ENCODE measurements at regions not wholly inside any gene's neighbourhood (a gene's known extent, or its start where the extent isn't known, plus 50 kb on each side); places are given as distances from the start of the nearest gene placed in this dataset.

- no peak for DNase-seq (ENCODE audit: low read depth in 1 of 2, low spot score in 1 of 2)
These were observed 262.9 kb downstream of the PTPRU start for GRCh38 chr1:29499104-29499650.

GRCh38 chr1:29498126-29499103, 262.1 kb downstream of the PTPRU start:
- no peak for DNase-seq (ENCODE audit: low read depth in 1 of 2, low spot score in 1 of 2)

GRCh38 chr1:29497395-29498125, 261.2 kb downstream of the PTPRU start:
- DNase-seq (ENCODE audit: low read depth in 1 of 2, low spot score in 1 of 2): no peak

DNA sequence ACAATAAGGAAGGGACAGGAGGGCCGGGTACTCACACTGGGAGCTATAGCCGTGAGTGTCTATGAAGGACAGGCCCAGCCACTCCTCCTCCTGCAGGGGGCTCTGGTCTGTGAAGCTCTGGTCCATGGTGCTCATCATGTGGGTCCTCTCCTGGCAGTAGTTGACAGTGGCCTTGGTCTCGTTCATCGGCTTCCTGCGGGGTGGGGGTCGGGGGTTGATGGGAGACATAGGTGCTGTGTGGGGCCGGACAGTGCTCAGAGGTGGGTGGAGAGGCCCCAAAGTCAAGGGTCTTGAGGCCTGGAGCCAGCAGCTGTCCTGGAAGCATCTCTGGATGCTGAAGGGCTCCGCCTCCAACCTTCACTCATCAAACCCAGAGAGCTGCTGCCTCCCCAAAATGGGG, 260.4 kb downstream of the PTPRU start:
- no peak for DNase-seq (ENCODE audit: low read depth in 1 of 2, low spot score in 1 of 2)

DNA sequence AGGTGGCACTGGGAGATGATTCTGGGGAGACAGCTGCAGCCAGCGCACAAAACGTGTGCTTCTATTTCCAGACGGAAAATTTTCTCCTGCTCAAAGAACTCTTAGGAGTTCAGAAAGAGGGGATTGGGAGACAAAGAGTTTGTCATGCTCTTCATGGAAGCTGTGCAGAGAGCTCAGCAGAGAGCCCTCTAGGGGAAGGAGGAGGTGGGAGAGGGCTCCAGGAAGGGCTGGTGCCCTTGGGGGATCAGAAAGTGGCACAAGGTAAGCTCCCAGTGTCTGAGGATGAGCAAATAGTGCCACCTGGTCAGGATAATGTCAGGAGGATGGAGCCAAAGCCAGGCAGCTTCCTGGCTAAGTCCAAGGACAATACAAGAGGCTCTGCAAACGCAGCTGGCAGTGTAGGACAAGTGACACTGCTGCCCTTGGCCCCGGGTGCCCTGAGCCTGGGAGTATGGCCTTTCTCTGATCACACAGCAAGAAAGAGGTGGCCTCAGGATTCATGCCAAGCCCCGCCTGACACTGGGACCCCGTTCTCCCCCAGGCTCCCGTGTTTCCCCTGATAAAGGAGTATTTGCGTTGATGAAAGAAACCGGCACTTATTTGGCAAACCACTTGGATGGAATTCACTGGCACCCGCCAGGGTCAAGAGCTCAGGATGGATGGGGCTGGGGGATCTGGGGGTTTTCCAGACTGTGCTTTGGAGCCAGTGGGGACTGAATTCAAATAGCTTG, 254.0 kb downstream of the PTPRU start:
- no peak for DNase-seq (ENCODE audit: low read depth in 1 of 2, low spot score in 1 of 2)

GRCh38 chr1:29489471-29489870, 253.1 kb downstream of the PTPRU start:
- no peak for DNase-seq (ENCODE audit: low read depth in 1 of 2, low spot score in 1 of 2)

- no peak for DNase-seq (ENCODE audit: low read depth in 1 of 2, low spot score in 1 of 2)
These were observed 252.5 kb downstream of the PTPRU start for GRCh38 chr1:29488794-29489311.

DNA sequence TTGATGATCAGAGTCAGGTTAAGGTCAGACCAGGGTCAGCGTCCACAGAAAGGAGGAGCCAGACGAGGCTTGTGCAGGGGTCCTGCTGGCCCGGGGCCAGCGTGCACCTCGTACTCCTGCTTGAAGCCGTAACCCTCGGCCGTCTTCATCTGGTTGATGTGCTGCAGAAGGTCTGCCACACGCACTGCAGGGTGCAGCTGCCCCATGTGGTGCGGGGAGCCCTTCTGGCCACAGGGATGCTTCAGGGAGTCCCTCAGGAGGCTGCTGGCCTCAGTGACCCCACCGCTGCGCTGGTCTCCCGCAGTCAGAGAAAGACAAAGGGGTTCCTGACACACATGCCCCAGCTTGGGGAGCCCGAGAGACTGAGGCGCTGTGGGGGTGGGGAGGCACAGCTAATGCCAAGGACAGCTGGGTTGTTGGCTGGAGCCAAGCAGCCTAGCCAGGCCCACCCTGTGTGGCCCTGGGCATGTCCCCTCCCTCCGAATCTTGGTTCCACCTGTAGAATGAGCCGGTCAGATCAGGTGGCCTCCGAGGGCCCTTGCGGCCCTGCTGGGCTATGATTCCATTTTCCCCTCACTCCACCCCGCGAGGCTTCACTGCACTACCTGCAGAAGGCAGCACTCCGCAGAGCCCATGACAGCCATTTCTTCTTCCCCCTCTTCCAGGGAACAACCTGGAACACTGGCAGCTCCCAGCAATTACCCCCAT, 251.9 kb downstream of the PTPRU start:
- DNase-seq (ENCODE audit: low read depth in 1 of 2, low spot score in 1 of 2): no peak

- DNase-seq (ENCODE audit: low read depth in 1 of 2, low spot score in 1 of 2): no peak
These were observed 251.0 kb downstream of the PTPRU start for GRCh38 chr1:29487291-29487690.

DNA sequence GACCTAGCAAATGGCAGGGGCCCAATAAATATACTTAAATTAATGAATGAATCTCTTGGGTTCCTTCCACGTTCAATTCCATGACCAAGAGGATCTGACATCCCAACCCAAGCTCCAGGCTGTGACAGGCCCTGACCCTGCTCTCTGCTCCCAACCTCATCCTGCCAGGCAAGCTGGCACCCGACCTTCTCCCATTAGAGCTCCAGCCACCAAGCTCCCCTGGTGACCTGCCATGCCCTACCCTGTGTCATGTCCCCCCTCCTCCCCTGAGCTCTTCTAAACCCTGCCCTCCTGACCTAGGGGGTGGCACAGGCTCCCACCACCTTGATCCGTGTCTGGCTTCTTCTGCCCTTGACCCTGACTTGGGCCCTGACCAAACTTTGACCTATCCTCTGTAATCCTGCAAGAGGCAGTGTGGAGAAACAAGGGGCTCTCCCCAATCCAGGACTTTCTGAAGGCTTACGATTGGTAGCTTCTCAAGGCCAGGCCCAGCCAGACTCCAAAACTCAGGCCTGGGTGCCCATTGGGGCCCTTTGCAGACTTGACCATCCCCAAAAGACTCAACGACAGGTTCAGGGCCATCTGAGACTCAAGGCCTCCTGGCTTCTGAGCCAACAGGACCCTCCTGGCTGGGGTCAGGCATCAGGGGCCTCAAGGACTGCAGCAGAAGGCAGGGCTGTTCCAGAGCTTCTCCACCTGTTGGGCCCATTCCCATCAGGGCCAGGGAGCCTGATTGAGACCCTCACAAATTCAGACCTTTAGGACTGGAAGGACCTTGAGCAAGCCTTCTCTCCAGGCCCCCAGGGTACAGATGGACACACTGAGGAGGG, 249.0 kb downstream of the PTPRU start:
- DNase-seq (ENCODE audit: low read depth in 1 of 2, low spot score in 1 of 2): no peak

- DNase-seq (ENCODE audit: low read depth in 1 of 2, low spot score in 1 of 2): no peak
These were observed 246.7 kb downstream of the PTPRU start for GRCh38 chr1:29482991-29483390.

DNA sequence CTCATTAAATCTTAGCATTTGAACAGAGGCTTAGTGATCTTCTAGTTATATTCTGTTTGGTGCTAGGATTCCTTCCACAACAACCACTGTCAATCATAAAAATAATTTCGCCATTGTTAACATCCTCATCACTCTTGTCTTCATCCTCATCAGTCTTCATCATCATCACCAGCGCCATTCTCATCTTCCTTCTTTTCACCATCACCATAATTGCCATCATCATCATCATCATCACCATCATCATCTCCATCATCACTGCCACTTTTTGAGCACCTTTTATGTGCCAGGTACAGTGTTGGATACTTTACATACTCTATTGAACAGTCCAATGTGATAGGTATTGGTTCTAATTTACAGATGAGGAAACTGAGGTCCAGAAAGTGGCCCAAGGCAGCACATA, 245.7 kb downstream of the PTPRU start:
- DNase-seq (ENCODE audit: low read depth in 1 of 2, low spot score in 1 of 2): no peak

- DNase-seq (ENCODE audit: low read depth in 1 of 2, low spot score in 1 of 2): no peak
These were observed 244.7 kb downstream of the PTPRU start for GRCh38 chr1:29481031-29481430.

DNA sequence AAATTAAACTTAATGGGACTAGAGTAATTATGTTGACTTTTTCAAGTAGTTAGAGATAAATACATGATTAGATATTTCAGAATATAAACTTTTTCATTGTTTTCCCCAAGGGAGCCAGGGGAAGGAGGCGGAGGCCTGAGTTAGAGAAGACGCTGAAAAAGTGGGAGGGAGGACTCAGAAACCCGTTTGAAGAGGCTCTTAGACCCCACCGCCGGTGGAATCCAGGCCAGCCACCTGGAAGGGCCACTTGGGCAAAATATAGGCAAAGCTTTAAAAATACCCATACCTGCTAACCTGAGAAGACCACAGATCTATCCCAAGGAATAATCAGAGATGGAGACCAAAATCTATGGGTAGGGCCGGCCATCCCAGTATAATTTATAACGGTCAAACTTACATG, 242.6 kb downstream of the PTPRU start:
- no peak for DNase-seq (ENCODE audit: low read depth in 1 of 2, low spot score in 1 of 2)

GRCh38 chr1:29478151-29478791, 241.9 kb downstream of the PTPRU start:
- no peak for DNase-seq (ENCODE audit: low read depth in 1 of 2, low spot score in 1 of 2)

- no peak for DNase-seq (ENCODE audit: low read depth in 1 of 2, low spot score in 1 of 2)
These were observed 239.0 kb downstream of the PTPRU start for GRCh38 chr1:29475326-29475725.

- no peak for DNase-seq (ENCODE audit: low read depth in 1 of 2, low spot score in 1 of 2)
These were observed 238.2 kb downstream of the PTPRU start for GRCh38 chr1:29474274-29475244.

Measured in stimulated activated CD4-positive, alpha-beta T cell treated with anti-CD3 and anti-CD28 coated beads, Interleukin-15, amount 100 ng/mL, for 1 hour (primary cell).